ENCODE measurements at regions not wholly inside any gene's neighbourhood (a gene's known extent, or its start where the extent isn't known, plus 50 kb on each side); places are given as distances from the start of the nearest gene placed in this dataset.
"Not testable (repeated sequence)": the region's sequence is repeated elsewhere in the genome, so short reads cannot be mapped to it uniquely, and the experiment has no call there.

DNA sequence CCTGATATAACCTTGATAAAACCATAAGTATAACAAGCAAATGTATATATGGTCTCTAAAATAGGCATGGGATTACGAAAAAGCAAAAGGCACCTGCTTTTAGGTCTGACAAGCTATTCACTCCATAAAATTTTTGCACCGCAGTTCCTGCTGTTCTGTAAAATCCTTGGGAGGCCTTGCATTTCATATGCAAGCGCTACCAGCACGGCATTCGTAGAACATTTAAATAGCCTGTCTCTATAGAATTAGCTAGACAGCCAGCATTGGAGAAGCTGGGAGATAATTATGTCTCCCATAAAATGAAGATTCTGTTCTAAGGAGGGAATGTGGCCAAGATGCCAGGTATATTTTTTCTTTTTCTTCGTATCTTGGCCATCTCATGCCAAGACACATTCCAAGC is 64.5 kb upstream of the ATXN1 start:
- DNase-seq (ENCODE audit: low spot score), result no peak

DNA sequence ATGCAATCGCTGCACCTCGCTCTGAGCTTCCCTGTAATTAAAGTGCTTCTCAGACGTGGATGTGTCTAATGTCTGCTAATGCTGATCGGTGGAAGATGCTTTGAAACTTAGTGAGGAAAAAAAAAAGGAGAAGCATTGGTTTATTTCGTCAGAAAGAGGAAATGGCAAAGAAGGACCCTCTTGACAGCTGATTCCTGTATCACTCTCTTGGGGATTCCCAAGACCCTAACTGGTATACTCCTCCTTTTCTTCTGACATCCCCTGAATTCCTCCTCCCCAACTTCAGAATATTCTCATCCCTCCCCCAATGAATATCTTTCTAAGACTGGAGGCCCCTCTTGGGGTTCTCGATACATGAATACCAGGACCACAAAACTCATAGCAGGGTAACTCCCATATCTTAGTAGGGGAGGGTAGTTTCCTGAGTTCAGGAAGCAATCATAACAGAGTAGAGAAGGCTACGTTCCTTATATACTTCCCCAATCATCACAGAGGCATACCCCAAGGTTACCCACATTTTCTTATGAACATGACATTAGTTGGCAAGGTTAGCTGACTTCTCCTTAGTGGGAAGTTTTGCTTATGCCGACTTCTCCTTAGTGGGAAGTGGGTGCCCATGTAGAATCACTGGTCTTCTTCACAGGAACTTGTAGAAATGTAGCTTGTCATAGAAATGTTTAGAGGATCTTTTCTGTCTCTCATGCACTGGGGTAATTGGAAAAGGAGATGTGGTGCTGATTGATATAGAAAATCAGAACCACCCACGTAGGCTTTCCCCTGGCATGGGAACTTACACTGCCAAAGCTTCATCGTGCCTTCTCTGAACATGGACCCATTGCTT is 63.8 kb upstream of the ATXN1 start:
- DNase-seq (ENCODE audit: low spot score), result no peak

DNA sequence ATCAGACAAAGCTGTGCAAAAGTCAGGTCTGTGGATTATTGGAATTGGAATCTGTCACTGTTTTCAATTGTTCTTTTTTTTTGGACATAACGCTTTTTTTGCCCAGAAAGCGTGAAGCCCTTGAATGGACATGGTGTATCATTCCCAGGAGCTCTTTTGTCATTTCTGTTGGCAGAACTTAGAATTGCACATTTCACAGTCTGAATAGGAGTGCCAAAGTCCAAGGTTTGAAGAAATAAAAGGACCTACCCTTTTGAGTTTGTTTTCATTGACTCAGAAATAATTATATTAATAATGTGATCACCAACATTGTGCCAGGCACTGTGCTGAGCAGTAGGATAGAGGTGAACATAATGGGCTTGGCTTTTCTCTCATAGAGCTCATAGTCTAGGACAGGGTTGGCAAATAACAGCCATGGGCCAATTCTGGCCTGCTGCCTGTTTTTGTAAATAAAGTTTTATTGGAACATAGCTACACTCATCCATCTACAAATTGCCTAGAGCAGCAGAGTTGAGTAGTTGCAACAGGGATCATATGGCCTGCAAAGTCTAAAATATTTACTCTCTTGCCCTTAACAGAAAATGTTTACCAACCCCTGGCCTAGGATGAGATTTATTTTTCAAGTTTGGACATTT is 62.6 kb upstream of the ATXN1 start:
- DNase-seq (ENCODE audit: low spot score), result no peak

GRCh38 chr6:16822975-16823717 is 61.9 kb upstream of the ATXN1 start:
- DNase-seq (ENCODE audit: low spot score), result no peak

DNA sequence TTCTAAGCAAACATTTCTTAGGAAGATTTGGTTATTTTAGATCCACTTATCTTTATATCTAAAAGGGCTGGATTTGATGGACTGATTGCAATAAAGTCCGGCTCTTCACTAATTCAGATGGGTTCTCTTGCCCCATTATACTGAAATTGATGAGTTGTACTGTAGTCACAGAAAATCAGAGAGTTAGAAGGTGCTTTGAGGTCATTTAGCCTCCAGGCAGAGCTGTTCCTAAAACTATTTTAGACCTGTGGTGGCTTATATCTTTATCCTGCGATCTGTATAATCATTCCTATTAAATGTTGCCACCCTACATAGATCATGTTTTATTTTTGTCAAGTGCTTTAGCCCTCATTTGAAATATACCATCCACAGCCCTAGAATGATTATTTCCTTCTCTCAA is 61.3 kb upstream of the ATXN1 start:
- DNase-seq (ENCODE audit: low spot score), result no peak

GRCh38 chr6:16821834-16822264 is 60.6 kb upstream of the ATXN1 start:
- no peak for DNase-seq (ENCODE audit: low spot score)

GRCh38 chr6:16820262-16820661 is 59.0 kb upstream of the ATXN1 start:
- not testable (repeated sequence) for DNase-seq (ENCODE audit: low spot score)

DNA sequence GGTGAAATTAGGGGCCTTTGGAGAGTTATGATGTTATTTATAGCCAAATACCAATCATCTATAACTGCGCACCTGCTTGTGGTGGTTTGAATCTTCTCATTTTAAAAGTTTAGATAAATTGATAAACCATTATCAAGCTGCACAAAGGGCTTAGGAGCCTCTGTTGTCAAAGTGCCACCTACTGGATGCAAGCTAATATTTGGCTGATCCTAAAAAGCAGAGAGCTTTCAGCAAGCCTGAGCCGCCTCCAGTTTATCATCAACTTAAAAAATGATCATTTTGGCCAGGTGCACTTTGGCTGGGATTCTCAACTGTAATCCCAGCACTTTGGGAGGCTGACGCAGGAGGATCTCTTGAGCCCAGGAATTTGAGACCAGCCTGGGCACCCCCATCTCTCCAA is 58.5 kb upstream of the ATXN1 start:
- no peak for DNase-seq (ENCODE audit: low spot score)

- DNase-seq (ENCODE audit: low spot score), result no peak
These were observed 57.8 kb upstream of the ATXN1 start for GRCh38 chr6:16818992-16819626.

DNA sequence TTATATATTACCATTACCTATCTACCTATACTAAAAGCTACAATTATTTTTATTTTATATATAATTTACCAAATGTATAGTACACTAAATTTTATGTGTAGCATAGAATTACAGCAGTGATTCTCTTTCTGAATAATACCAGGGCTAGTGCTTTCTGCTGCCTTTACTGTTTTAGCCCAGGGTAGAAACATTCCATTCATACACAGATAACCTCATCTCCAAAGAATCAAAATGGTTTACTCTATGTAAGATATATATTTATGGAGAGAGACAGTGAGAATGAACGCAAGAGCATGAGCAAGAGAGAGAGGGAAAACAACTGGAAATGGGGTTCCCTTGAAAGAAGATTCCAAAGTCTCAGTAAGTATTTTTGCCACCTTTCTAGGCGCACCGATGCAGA is 56.3 kb upstream of the ATXN1 start:
- no peak for DNase-seq (ENCODE audit: low spot score)

GRCh38 chr6:16816891-16817290 is 55.6 kb upstream of the ATXN1 start:
- peak; percentile 44 for DNase-seq (ENCODE audit: low spot score)

DNA sequence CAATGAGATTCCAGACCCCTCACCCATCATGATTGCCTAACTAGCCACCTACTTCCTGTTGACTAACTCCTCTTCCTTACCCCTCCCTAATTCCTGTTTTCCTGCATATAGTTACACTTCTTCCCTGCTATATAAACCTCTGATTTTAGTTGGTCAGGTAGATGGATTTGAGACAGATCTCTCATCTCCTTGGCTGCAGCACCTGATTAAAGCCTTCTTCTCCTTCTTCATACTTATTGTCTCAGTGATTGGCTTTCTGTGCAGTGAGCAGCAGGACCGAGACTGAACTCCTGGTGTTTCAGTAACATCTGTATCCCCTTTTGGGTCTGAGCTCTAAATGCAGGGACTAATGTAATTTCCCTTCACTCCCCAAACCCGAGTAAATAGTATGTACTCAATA is 51.7 kb upstream of the ATXN1 start:
- no peak for DNase-seq (ENCODE audit: low spot score)

GRCh38 chr6:16811277-16811979 is 50.2 kb upstream of the ATXN1 start:
- DNase-seq (ENCODE audit: low spot score), result no peak
